DND-41 (cell line): ENCODE measurements at regions not wholly inside any gene's neighbourhood (a gene's known extent, or its start where the extent isn't known, plus 50 kb on each side); places are given as distances from the start of the nearest gene placed in this dataset.

ENCODE experiments used
- ATAC-seq: fragments of 200-7000 bp; cut with Tn5 transposase; 3 replicates; pipeline ENCODE4 v1.9.1; 2021; ENCODE audit warnings: low read depth; ENCODE audit not compliant: insufficient read depth
- DNase-seq: peaks from one replicate; pipeline ENCODE4 v3.0.0-alpha.2; 2020
- H2AFZ ChIP-seq: 2 replicates; pipeline ENCODE4 v1.6.0; 2012; ENCODE audit warnings: low read depth, low read length
- H3K27ac ChIP-seq: 2 replicates; pipeline ENCODE4 v1.5.1; 2012; ENCODE audit warnings: low read length, inconsistent platforms
- H3K27me3 ChIP-seq: fragments of 200-600 bp; sonication (generic); 2 replicates; pipeline ENCODE4 v1.6.0; 2012; ENCODE audit warnings: low read length, mild to moderate bottlenecking, inconsistent platforms; ENCODE audit not compliant: insufficient read depth, poor library complexity
- H3K36me3 ChIP-seq: 2 replicates; pipeline ENCODE4 v1.5.1; 2012; ENCODE audit warnings: low read length, inconsistent platforms; ENCODE audit not compliant: insufficient read depth
- H3K4me1 ChIP-seq: 2 replicates; pipeline ENCODE4 v1.5.1; 2012; ENCODE audit warnings: mild to moderate bottlenecking, low read length; ENCODE audit not compliant: insufficient read depth
- H3K4me2 ChIP-seq: 2 replicates; pipeline ENCODE4 v1.6.0; 2012; ENCODE audit warnings: mild to moderate bottlenecking, moderate library complexity, low read length, inconsistent platforms; ENCODE audit not compliant: insufficient read depth
- H3K4me3 ChIP-seq, 2 experiments: fragments of 200-600 bp in 1 of 2; shearing (Covaris generic) in 1 of 2; 2 replicates each; pipeline ENCODE4 v1.5.1; 2012 to 2016; ENCODE audit warnings: inconsistent platforms in 2 of 2, low read length in 2 of 2, mild to moderate bottlenecking in 2 of 2, low read depth in 1 of 2, moderate library complexity in 1 of 2
- H3K79me2 ChIP-seq: 2 replicates; pipeline ENCODE4 v1.6.0; 2012; ENCODE audit warnings: low read length, inconsistent platforms; ENCODE audit not compliant: insufficient read depth
- H3K9ac ChIP-seq: 2 replicates; pipeline ENCODE4 v1.6.0; 2012; ENCODE audit warnings: low read depth, mild to moderate bottlenecking, inconsistent platforms, low read length, moderate library complexity
- H3K9me3 ChIP-seq: 2 replicates; pipeline ENCODE4 v1.5.1; 2012; ENCODE audit warnings: low read length, moderate library complexity, mild to moderate bottlenecking, inconsistent platforms; ENCODE audit not compliant: insufficient read depth, severe bottlenecking
- H4K20me1 ChIP-seq: 2 replicates; pipeline ENCODE4 v1.6.0; 2012; ENCODE audit warnings: low read length; ENCODE audit not compliant: insufficient read depth
- EZH2 ChIP-seq: IDR thresholded peaks from 3 replicates; pipeline ENCODE4 v1.6.1; 2012; ENCODE audit warnings: borderline replicate concordance, low read depth, mild to moderate bottlenecking, moderate library complexity, low read length, inconsistent platforms; ENCODE audit not compliant: severe bottlenecking
- TF ChIP-seq, protein P1 (sequence below): IDR thresholded peaks from 2 replicates; pipeline ENCODE4 v1.5.1; 2012; ENCODE audit warnings: borderline replicate concordance, low read length, moderate library complexity, mild to moderate bottlenecking; ENCODE audit not compliant: poor library complexity, severe bottlenecking; ENCODE audit errors: extremely low read depth

DNA sequence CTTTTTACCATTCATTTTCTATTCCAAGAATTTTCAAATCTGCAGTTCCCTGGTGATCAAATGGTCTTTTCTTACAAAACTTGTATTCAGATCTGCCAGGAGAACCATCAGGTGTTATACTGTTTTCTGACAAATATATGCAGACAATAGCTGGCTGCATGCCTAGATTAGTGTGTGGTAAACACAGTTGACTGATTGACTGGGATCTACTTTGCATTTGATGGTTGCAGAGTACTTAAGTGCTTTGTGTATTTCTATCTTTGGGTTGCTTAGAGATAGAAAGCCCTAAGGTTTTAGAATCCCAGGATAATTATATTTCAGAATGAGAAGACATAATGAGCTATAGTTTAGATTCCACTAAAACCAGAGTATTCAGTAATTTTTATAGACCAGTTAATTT, 102.0 kb upstream of the CHODL start:
- no peaks in the 10 kb centered on the region for H3K9me3 ChIP-seq
- H3K36me3 ChIP-seq: no peaks in the 10 kb centered on the region
- no peak overlapping the region for H3K9ac ChIP-seq
- H3K27ac ChIP-seq: no peak overlapping the region
- no peaks in the 10 kb centered on the region for H3K27me3 ChIP-seq
- H3K79me2 ChIP-seq: no peaks in the 10 kb centered on the region
- H3K4me2 ChIP-seq: no peak overlapping the region
- H2AFZ ChIP-seq: no peak overlapping the region
- no peaks in the 10 kb centered on the region for H3K4me1 ChIP-seq
- H4K20me1 ChIP-seq: no peaks in the 10 kb centered on the region
- DNase-seq (no peak), ATAC-seq (no peak)
- TF ChIP-seq, protein P1, sequence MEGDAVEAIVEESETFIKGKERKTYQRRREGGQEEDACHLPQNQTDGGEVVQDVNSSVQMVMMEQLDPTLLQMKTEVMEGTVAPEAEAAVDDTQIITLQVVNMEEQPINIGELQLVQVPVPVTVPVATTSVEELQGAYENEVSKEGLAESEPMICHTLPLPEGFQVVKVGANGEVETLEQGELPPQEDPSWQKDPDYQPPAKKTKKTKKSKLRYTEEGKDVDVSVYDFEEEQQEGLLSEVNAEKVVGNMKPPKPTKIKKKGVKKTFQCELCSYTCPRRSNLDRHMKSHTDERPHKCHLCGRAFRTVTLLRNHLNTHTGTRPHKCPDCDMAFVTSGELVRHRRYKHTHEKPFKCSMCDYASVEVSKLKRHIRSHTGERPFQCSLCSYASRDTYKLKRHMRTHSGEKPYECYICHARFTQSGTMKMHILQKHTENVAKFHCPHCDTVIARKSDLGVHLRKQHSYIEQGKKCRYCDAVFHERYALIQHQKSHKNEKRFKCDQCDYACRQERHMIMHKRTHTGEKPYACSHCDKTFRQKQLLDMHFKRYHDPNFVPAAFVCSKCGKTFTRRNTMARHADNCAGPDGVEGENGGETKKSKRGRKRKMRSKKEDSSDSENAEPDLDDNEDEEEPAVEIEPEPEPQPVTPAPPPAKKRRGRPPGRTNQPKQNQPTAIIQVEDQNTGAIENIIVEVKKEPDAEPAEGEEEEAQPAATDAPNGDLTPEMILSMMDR: no peak
- no peak for TF ChIP-seq EZH2
- H3K4me3 ChIP-seq: no peak overlapping the region

DNA sequence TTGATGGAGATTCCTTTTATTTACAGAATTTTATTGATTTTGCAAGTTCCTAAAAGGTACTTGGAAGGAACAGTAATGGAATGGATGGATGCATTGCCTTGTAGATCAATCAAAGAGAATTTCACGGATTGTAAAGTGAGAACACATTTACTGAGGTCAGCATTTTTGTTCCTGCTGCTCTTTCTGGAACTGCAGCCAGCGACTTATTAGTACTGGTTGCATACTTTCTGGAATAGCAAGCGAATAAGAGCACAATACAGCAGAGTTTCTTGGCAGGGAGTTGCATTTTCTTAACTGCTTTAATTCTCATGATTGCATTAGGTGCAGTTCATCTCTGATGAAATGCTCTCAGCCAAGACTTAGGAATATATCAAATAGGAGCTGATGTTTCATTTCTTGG, 106.1 kb upstream of the CHODL start:
- H3K9ac ChIP-seq: no peak overlapping the region
- H3K4me1 ChIP-seq: no peaks in the 10 kb centered on the region
- H3K4me3 ChIP-seq: no peak overlapping the region
- ATAC-seq: no peak
- DNase-seq: no peak
- no peak overlapping the region for H2AFZ ChIP-seq
- no peaks in the 10 kb centered on the region for H3K9me3 ChIP-seq
- no peak for TF ChIP-seq EZH2
- TF ChIP-seq, protein P1: no peak
- no peaks in the 10 kb centered on the region for H3K36me3 ChIP-seq
- H3K27me3 ChIP-seq: no peaks in the 10 kb centered on the region
- no peaks in the 10 kb centered on the region for H3K79me2 ChIP-seq
- H3K27ac ChIP-seq: no peak overlapping the region
- H4K20me1 ChIP-seq: no peaks in the 10 kb centered on the region
- no peak overlapping the region for H3K4me2 ChIP-seq

DNA sequence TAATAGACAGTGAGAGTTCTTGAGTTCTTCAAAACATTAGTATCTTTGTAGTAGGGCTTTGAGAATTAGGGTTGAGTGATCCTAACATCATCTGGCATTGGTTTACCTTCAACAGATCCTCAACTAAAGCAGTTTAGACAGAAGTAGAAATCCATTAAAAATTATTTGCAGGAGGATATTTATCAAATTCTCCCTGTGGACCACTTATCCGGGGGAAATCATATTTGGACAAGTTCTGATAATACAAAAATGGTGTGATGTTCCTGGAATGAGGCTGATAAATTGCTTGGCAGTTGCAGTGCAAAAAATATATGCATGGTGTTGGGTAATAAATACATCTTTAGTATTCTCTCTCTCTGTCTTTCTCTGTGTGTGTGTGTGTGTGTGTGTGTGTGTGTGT, 115.1 kb upstream of the CHODL start:
- DNase-seq (no peak), ATAC-seq (no peak)
- no peaks in the 10 kb centered on the region for H3K79me2 ChIP-seq
- H3K4me1 ChIP-seq: no peaks in the 10 kb centered on the region
- H3K4me3 ChIP-seq: no peak overlapping the region
- no peak overlapping the region for H3K27ac ChIP-seq
- H3K36me3 ChIP-seq: no peaks in the 10 kb centered on the region
- H3K9ac ChIP-seq: no peak overlapping the region
- H3K4me2 ChIP-seq: no peak overlapping the region
- no peak for TF ChIP-seq EZH2
- TF ChIP-seq, protein P1: no peak
- H3K27me3 ChIP-seq: no peaks in the 10 kb centered on the region
- no peaks in the 10 kb centered on the region for H3K9me3 ChIP-seq
- no peak overlapping the region for H2AFZ ChIP-seq
- H4K20me1 ChIP-seq: no peaks in the 10 kb centered on the region

DNA sequence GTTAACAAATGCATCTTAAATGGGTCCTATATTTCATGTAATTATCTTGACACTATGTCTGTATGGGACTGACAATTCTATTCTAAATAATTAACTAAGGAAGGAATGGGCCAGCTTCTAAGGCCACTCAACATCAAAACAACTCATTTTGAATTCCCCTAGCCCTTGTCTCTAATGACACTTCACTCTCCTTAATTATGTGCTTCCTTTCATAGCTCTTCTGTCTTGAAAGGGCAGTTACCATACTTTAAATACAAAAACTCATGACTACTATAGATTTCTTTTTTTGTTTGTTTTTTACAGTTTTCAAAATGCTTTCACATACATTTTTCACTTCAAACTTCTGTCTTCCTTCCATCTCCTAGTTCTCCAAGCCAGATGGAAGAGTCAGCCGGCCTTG, 126.1 kb upstream of the CHODL start:
- Histone ChIP-seq H3K27me3 (no peaks in the 10 kb centered on the region), H3K4me2 (no peak overlapping the region), H3K4me1 (no peaks in the 10 kb centered on the region), H3K36me3 (no peaks in the 10 kb centered on the region), H2AFZ (no peak overlapping the region), H3K27ac (no peak overlapping the region), H3K9ac (no peak overlapping the region), H3K4me3 (no peak overlapping the region), H4K20me1 (no peaks in the 10 kb centered on the region), H3K9me3 (no peaks in the 10 kb centered on the region), H3K79me2 (no peaks in the 10 kb centered on the region)
- TF ChIP-seq, protein P1: no peak
- TF ChIP-seq EZH2: no peak
- DNase-seq (no peak), ATAC-seq (no peak)
